Right renal cortex interstitium (tissue), 3 donors: ENCODE measurements at regions not wholly inside any gene's neighbourhood (a gene's known extent, or its start where the extent isn't known, plus 50 kb on each side); places are given as distances from the start of the nearest gene placed in this dataset.

Source experiments
- DNase-seq, 3 donors: peaks; one replicate each; pipeline ENCODE4 v3.0.0-alpha.2; 2013; ENCODE audit warnings: low read depth in 3 of 3, low spot score in 2 of 3

GRCh38 chr18:55166260-55166598, 207.0 kb upstream of the CCDC68 start:
- DNase-seq: no peak

DNA sequence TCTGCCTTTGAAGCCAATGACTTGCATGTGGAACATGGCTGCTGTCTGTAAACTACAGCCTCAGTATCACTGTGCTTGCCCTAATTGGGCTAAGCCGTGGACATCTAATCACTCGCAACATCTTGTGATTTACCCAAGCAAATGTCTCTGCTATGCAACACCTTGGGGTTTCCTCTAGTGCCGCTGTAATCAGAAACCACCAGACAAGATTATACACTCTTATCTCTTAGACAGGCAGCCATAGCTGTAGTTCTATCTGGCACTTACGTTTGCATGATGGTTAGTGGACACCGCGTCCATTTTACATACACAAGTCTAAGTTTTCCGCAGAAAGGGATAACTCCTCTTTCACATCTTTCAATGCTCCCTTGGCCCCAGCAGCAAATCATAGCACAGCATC, 204.3 kb upstream of the CCDC68 start:
- no peak for DNase-seq

GRCh38 chr18:55161916-55162315, 202.7 kb upstream of the CCDC68 start:
- peak; percentile 23 to 25 (median 24) for DNase-seq

DNA sequence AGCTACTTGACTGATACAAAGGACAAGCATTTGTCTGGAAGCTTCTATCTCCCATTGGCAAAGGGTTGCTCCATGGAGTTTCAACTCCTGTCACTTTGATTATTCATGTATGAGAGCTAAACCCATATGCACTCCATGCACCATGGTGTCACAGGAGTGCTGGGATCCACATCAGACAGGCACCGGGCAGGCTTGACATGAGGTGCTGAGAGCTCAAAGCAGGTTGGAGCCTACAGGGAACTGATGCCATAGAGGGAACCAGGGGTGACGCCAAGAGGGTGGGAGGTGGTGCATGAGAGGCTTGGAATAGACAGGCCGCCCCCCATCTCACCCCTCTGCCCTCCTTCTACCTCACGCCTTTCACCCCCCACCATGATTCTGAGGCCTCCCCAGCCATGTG, 199.8 kb upstream of the CCDC68 start:
- no peak for DNase-seq

- DNase-seq: no peak
These were observed 199.3 kb upstream of the CCDC68 start for GRCh38 chr18:55158570-55158969.

GRCh38 chr18:55153346-55153745, 194.1 kb upstream of the CCDC68 start:
- no peak for DNase-seq

- DNase-seq: no peak
These were observed 193.5 kb upstream of the CCDC68 start for GRCh38 chr18:55152801-55153200.

- DNase-seq: no peak
These were observed 190.7 kb upstream of the CCDC68 start for GRCh38 chr18:55149994-55150393.

DNA sequence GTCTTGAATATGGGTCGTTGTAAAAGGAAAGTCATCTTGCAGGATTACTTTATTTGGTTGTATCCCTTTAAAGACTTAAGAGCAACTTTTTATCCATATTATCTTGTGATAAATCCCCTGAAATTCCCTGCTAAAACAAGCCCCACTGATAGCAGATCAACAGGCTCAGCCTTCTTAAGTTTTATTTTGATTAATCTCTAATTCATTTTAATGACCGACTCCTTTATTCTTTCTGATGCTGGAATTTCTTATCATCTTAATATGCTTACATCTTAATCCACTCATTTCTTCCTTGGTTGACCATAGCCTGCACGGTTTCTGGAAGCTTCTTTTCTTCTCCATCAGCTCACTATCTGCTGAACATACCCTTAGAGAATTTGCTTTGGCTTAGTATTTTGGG, 188.5 kb upstream of the CCDC68 start:
- DNase-seq: no peak

GRCh38 chr18:55144193-55144930, 185.1 kb upstream of the CCDC68 start:
- no peak for DNase-seq

- no peak for DNase-seq
These were observed 183.1 kb upstream of the CCDC68 start for GRCh38 chr18:55142410-55142809.

GRCh38 chr18:55141318-55141717, 182.1 kb upstream of the CCDC68 start:
- DNase-seq: no peak

- no peak for DNase-seq
These were observed 180.6 kb upstream of the CCDC68 start for GRCh38 chr18:55139836-55140235.

GRCh38 chr18:55139307-55139706, 180.0 kb upstream of the CCDC68 start:
- DNase-seq: no peak

- no peak for DNase-seq
These were observed 179.1 kb upstream of the CCDC68 start for GRCh38 chr18:55138401-55138800.

DNA sequence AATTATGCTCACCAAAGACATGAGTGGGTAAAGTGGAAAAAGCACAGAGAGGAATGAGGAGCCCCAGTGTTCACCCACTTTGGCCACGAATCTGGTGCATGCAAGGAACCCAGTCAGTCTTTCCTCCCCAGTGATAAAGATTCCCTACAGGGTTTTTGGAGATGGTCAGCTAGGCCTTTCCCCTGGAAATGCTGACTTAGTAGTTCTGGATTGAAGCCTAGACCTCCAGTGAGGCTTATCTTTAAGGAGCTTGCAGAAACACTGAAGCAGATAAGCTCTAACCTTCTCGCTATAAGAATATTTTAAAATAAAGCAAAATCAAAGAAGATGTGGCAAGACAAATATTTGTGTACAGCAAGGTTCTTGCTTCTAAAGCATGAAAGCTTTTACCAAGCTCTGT, 178.3 kb upstream of the CCDC68 start:
- no peak for DNase-seq

- DNase-seq: no peak
These were observed 177.6 kb upstream of the CCDC68 start for GRCh38 chr18:55136864-55137263.

DNA sequence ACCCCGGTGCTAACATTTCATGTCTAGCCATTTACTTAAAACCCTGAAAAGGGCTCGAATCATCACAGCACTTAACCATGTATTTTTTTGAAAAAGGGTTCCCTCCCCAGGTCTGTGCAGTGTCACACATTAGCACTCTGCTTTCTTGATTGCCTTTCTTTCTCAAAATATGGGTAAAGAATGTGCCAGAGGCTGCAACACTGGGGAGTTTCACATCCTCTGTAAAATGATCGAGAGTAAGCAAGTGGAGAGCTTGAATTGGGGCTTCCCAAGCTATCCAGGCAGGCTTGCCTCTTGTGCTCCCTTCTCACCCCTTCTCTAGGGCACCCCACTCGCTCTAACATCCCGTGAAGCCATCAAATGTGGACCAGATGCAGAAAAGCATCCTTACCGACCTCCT, 177.0 kb upstream of the CCDC68 start:
- no peak for DNase-seq

DNA sequence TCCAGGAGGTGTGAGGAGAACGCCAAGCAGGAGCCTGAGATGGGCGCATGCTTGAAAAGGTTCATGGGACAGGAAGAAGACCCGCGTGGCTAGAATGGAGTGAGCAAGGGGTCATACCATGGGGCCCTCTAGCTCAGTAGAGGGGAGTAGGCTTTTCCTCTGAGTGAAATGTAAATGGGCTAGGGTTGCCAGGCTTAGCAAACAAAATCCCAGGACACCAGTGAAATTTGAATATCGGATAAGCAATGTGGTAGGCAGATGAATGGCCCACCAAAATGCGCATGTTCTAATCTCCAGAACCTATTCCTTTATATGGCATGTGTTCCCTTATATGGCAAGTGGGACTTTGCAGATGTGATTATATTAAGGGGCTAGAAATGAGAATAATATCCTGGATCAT, 174.1 kb upstream of the CCDC68 start:
- no peak for DNase-seq

- no peak for DNase-seq
These were observed 169.2 kb upstream of the CCDC68 start for GRCh38 chr18:55128437-55128836.

DNA sequence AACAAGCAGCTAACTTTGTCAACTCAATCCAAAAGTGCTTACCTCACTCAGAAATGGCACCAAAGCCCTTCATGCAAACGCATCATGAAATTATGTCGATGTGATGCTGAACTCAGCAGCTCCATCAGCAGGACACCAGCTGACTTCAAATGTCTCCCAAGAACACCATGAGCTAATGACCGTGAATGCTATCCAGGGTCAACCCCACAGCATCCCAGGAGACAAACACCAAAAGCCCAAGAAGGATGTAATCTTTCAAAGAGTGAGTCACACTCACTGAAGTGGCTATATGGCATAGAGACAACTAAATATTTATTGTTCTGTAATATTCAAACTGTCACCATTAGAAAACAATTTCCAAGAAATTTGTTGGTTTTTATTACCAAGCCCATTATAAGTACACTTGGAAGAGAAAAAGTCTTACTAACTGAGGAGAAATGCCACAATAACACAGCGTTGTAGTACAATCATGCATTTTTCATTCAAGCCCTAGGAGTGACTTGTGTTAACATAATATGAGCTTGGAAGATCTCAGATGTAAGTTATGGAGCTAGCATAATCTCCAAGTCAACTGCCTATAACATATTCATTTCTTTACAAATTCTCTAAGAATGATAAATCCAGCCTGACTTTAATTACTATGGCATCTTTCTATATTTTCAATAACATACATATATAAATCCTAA, 165.0 kb upstream of the CCDC68 start:
- no peak for DNase-seq

DNA sequence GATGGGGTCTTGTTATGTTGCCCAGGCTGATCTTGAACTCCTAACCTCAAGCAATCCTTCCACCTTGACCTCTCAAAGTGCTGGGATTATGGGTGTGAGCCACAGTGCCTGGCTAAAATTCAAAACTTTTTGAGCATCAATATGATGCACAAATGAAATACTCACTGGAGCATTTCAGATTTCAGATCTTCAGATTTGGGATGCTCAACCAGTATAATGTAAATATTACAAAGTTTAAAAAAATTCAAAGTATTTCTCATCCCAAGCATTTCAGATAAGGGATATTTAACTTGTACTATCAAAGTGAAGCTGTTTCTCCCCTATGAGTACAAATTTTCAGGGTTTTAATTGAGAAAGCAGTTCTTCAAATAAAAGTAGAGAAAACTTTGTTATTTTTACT, 164.1 kb upstream of the CCDC68 start:
- no peak for DNase-seq
